Islet precursor cell (in vitro differentiated cells): ENCODE measurements at regions not wholly inside any gene's neighbourhood (a gene's known extent, or its start where the extent isn't known, plus 50 kb on each side); places are given as distances from the start of the nearest gene placed in this dataset.
"Not testable (repeated sequence)": the region's sequence is repeated elsewhere in the genome, so short reads cannot be mapped to it uniquely, and the experiment has no call there.

ENCODE experiments used
- DNase-seq: peaks from one replicate; pipeline ENCODE4 v3.0.0-alpha.2; 2018

DNA sequence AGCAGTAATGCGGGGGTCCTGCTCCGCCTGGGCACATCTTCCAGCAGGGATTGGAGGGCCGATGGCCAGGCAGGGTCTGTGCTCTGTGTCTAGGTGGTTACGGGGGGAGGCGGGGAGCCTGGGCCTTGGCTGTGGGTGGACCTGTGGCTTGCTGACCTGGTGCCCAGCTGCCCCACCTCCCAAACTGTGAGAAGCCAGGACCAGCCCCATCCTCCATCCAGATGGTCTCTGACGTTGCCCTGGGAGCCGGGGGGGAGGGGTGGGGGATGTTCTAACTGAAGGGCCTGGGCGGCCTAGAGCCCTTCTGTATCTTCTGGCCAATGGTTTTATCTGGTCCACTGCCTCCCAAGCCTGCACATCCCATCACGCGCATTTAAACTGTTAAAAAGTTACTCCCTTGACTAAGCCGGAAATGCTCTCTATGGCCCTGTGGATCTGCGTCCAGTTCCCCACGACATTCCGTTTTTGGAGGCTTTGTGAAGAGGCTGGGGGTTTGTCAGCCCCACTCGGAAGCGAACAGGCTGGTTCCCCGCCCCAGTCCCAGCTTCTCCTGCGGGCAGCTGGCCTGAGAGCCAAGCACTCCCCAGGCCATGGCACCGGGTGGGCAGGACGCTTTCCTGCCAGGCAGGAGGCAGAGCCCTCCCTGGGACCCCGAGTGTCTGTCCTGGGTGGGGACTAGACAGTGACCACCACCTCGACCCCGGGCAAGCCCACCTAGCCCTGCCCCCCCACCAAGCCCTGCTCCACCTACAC lies 143.6 kb downstream of the IGLL1 start:
- DNase-seq, result not testable (repeated sequence)

- DNase-seq, result not testable (repeated sequence)
These were observed 144.9 kb downstream of the IGLL1 start for GRCh38 chr22:23435186-23435585.

- DNase-seq, result not testable (repeated sequence)
These were observed 145.8 kb downstream of the IGLL1 start for GRCh38 chr22:23434198-23434830.

DNA sequence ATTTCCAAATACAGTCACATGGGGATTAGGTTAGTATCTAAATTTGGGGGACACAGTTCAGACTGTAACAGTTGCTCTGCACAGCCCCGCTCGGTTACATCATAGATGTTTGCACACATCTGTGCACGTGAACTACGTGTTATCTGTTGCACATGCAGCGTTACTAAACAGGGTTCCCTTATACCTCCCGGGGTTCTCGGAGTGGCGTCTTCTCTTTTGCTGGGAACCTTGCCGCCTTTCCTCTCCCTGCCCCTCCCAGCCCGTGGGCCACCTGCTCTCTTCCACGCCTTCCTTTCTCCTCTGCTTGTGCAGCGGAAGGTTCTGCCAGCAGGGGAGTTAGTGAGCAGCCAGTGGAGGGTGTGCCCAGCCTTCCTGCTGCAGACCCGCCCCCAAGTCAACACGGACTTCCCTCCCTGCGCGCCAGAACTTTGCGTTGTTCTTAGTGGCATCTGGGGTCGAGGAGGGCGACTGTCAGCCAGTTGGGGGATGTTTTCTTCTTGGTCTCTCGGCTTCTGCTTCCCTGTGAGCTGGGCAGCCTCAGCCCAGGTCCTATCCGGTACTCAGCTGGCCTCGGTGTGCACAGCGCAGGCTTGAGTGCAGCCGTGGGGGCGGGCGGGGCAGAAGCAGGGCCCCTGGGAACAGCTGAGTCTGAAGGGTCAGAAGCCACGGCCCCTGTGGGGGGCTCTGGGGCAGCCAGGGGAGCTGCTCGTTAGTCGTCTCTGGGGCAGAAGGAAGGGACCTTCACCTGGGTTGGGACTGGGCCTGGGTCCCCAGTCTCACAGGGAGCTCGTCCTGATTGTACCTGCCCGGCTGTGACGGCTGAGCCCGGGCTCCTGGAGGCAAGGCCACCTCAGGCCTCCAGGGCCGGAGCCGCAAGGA lies 146.7 kb downstream of the IGLL1 start:
- peak; percentile 75 for DNase-seq

DNA sequence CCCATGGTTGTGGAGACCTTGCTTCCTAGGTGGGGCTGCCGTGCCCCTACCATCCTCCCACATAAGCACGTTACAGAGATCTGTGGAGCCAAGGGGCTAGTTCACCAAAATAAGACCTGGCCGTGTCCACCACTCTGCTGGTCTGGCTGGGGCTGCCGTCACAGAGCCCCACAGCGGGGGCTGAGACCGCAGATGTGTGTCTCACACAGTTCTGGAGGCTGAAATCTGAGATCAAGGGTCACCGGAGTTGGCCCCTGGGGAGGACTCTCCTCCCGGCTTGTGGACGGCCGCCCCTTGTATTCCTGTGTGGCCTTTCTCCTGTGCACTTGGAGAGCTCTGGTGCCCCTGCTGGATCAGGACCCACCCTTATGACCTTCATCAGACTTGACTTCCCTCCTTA lies 147.4 kb downstream of the IGLL1 start:
- DNase-seq, result not testable (repeated sequence)

DNA sequence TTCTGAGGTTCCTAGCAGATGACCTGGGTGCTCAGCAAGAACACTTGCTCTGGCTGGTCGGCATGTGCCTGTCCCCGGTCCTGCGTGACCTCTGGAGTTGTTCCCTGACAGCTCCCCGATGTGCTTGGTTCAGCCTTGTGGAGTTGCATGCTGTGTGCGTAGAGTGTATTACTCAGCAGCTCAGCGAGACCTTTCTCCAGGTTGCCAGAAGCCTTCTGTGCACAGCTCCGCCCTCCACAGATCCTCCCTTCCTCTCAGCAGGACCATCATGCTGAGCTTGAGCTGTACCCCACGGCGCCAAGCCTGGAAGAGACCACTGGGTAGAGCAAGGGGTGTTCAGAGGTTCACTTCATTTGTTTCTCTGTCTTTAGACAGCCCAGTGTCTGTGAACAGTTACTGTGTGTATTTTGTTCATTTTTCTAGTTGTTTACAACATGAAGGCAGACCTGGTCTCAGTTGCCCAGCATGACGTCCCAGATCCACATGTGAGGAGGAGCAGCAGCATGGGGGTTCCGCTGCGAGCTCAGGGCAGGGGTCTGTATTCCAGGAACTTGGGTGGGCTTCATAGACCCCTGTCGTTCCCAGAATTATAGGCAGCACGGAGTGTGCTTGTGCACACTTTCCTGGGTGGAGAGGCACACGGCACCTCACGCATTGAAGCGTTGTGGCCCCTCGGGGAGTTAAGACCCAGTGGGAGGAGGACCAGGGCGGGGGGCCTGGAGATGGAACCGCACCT lies 148.6 kb downstream of the IGLL1 start:
- DNase-seq, result no peak

DNA sequence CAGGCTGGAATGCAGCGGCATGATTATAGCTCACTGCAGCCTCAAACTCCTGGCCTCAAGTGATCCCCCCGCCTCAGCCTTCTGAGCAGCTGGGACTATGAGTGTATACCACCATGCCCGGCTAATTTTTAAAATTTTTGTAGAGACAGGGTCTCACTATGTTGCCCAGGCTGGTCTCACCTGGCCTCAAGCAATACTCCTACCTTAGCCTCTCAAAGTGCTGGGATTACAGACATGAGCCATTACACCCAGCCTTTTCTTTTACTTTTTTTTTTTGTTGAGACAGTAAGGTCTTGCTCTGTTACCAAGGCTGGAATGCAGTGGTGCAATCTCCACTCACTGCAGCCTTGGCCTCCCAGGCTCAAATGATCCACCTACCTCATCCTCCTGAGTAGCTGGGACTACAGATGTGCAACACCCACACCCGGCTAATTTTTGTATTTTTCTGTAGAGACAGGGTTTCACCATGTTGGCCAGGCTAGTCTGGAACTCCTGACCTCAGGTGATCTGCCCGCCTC lies 155.5 kb downstream of the IGLL1 start:
- DNase-seq, result not testable (repeated sequence)

- DNase-seq, result no peak
These were observed 156.1 kb downstream of the IGLL1 start for GRCh38 chr22:23424031-23424430.

DNA sequence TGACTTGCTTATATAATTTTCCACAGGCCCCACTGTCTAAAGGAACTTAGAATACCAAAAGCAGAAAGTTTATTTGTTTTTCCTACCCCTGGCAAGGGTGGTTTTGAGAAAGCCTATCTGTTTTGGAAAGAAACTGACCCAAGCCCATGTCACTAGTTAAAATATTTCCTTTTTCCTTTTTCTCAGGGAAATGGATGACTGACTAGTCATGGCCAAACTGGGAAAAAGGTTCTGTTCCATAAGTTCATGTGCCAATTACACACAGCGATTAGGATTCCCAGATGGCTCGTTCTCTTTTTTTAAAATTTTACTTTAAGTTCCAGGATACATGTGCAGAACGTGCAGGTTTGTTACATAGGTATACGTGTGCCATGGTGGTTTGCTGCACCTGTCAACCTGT lies 157.8 kb downstream of the IGLL1 start:
- DNase-seq, result not testable (repeated sequence)

DNA sequence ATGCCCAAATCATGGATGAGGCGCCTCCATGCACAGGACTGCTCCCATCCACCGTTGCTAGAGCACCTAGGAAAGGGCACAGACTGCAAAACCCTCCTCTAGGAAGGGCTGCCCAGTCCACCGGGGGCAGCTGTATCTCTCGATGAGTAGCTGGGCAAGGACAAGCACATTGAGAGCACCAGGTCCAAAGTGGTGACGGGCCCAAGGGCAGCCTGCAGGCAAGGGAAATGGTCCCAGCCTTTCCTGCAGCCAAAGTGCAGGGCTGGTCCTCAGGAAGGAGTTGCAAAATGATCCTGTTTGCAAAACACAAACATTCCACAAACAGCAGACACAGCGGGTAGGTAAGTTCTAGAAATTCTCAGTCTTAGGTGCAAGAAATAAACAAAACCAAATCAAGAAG lies 158.8 kb downstream of the IGLL1 start:
- peak; percentile 50 for DNase-seq

DNA sequence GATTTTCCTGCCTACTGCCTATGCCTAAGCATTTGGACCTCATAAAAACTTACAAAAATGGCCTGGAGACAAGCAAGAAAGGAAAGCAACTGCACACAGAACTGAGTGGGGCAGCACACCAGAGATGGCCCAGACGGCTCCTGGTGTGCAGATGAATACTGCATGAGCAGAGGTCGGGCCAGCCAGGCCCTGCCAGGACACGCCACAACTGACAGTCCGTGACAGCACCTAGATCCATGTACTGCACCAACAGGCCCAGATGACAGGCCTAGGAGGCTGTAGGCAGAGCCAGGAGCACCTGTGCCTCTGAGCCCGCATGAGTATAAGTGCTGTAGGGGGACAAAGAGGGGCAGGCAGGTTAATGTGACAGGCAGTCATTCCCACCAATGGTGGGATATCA lies 160.2 kb downstream of the IGLL1 start:
- no peak for DNase-seq

DNA sequence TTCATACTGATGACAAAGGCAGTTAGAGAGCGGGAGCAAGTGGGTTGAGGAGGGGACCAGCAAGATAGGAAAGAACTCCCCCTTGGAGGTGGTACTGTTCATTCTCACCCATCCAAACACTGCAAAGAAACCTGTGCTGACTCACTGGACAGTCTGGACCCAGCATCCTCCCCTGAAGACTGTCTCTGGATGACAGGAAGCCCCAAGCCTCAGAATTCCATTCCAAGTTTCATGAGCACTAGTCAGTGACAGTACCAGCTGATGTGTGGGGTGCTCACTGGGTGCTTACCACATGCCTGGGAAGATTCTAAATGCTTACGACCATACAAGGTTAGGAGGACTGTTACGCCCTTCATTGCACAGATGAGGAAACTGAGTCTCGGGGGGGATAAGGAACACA lies 160.9 kb downstream of the IGLL1 start:
- DNase-seq, result peak; percentile 71

DNA sequence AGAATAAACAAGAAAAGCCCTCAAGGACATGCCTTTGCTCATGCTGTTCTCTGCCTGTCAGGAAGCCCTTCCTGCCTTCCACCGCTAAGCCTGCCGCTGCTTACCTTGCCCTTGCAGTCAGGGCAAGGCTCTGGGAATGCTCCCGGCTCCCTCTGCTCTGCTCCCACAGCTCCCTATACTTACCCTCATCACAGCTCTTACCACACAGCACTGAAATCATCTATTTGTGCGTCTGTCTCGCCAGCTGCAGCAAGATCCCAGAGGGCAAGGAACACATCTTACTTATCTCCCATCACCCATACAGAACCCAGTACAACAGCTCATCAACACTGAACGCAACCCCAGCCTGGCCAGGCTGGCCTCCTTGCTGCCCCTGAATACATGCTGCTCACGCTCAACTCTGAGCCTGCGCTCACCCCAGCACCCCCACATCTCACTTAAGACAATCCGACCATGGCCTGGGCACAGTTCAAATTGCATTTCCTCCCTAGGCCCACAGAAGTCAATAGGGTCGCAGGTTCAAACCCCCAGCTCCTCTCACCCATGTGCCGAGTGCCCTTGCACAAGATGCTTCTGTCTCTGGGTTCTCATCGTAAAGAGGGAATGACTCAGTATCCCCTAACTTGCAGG lies 161.8 kb downstream of the IGLL1 start:
- peak; percentile 77 for DNase-seq

DNA sequence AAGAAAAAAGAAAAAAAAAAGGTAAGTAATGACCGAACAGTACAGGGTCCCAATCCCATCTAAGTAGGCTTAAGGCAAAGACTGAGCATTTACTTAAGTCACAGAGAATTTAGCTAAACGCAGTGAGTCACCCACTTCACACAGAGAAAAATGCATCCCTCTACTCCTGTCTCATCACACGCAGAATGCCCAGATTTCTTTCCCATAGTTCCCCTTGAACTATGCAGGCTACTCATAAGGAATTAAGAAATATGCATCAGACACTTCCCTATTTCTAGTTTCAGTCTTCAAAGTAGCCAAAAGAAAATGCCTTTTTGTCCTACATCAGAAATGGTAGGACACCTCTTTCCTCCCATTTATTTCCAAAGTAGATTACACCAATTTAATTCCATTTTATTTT lies 162.8 kb downstream of the IGLL1 start:
- peak; percentile 53 for DNase-seq

GRCh38 chr22:23416169-23416690 lies 163.9 kb downstream of the IGLL1 start:
- DNase-seq, result peak; percentile 54

GRCh38 chr22:23415490-23415851 lies 164.6 kb downstream of the IGLL1 start:
- peak; percentile 33 for DNase-seq

- peak; percentile 38 for DNase-seq
These were observed 165.2 kb downstream of the IGLL1 start for GRCh38 chr22:23414727-23415489.

GRCh38 chr22:23411739-23412138 lies 168.4 kb downstream of the IGLL1 start:
- no peak for DNase-seq

GRCh38 chr22:23410411-23410810 lies 169.7 kb downstream of the IGLL1 start:
- DNase-seq, result no peak

GRCh38 chr22:23409976-23410375 lies 170.1 kb downstream of the IGLL1 start:
- no peak for DNase-seq

DNA sequence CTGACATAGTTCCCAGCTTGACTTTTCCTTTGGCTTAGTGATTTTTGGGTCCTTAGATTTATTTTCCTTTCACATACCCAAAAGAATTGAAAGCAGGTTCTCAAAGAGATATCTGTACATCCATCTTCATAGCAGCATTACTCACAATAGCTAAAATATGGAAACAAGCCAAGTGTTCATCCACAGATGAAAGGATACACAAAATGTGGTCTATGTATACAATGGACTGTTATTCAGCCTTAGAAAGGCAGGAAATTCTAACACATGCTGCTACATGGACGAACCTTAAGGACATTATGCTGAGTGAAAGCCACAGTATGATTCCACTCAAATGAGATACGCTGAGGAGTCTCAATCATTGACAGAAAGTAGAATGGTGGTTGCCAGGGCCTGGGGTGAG lies 171.8 kb downstream of the IGLL1 start:
- DNase-seq, result peak; percentile 2
